HG03196 (cell line): ENCODE measurements at regions not wholly inside any gene's neighbourhood (a gene's known extent, or its start where the extent isn't known, plus 50 kb on each side); places are given as distances from the start of the nearest gene placed in this dataset.
"Not testable (repeated sequence)": the region's sequence is repeated elsewhere in the genome, so short reads cannot be mapped to it uniquely, and the experiment has no call there.

Experiments
- ATAC-seq: cut with Tn5 transposase; IDR thresholded peaks from one replicate; pipeline ENCODE4 v1.9.1; 2021; ENCODE audit not compliant: unreplicated experiment

- no peak for ATAC-seq
These were observed 1544.6 kb downstream of the OLFM4 start for GRCh38 chr13:54573186-54573585.

GRCh38 chr13:54574791-54575190, 1546.2 kb downstream of the OLFM4 start:
- no peak for ATAC-seq

GRCh38 chr13:54591540-54591939, 1562.9 kb downstream of the OLFM4 start:
- no peak for ATAC-seq

GRCh38 chr13:54592201-54592600, 1563.6 kb downstream of the OLFM4 start:
- no peak for ATAC-seq

GRCh38 chr13:54593504-54593903, 1564.9 kb downstream of the OLFM4 start:
- no peak for ATAC-seq

GRCh38 chr13:54597540-54598088, 1569.0 kb downstream of the OLFM4 start:
- ATAC-seq = no peak

- ATAC-seq = no peak
These were observed 1570.8 kb downstream of the OLFM4 start for GRCh38 chr13:54599413-54599812.

GRCh38 chr13:54606944-54607343, 1578.3 kb downstream of the OLFM4 start:
- ATAC-seq = no peak

GRCh38 chr13:54607421-54607820, 1578.8 kb downstream of the OLFM4 start:
- no peak for ATAC-seq

GRCh38 chr13:54611390-54611789, 1582.8 kb downstream of the OLFM4 start:
- no peak for ATAC-seq

GRCh38 chr13:54614726-54615125, 1586.1 kb downstream of the OLFM4 start:
- no peak for ATAC-seq

GRCh38 chr13:54626504-54626903, 1597.9 kb downstream of the OLFM4 start:
- not testable (repeated sequence) for ATAC-seq

GRCh38 chr13:54627646-54628372, 1599.2 kb downstream of the OLFM4 start:
- no peak for ATAC-seq

- no peak for ATAC-seq
These were observed 1599.8 kb downstream of the OLFM4 start for GRCh38 chr13:54628383-54628782.

GRCh38 chr13:54633456-54633855, 1604.8 kb downstream of the OLFM4 start:
- ATAC-seq = no peak

- ATAC-seq = no peak
These were observed 1607.6 kb downstream of the OLFM4 start for GRCh38 chr13:54636231-54636630.

GRCh38 chr13:54637366-54637765, 1608.8 kb downstream of the OLFM4 start:
- no peak for ATAC-seq

GRCh38 chr13:54640719-54641118, 1612.1 kb downstream of the OLFM4 start:
- no peak for ATAC-seq

GRCh38 chr13:54643863-54644262, 1615.2 kb downstream of the OLFM4 start:
- no peak for ATAC-seq

GRCh38 chr13:54647275-54647674, 1618.7 kb downstream of the OLFM4 start:
- no peak for ATAC-seq

- no peak for ATAC-seq
These were observed 1629.0 kb downstream of the OLFM4 start for GRCh38 chr13:54657588-54657987.

GRCh38 chr13:54658771-54659170, 1630.2 kb downstream of the OLFM4 start:
- ATAC-seq = no peak

GRCh38 chr13:54660277-54660676, 1631.7 kb downstream of the OLFM4 start:
- no peak for ATAC-seq
